ENCODE measurements at regions not wholly inside any gene's neighbourhood (a gene's known extent, or its start where the extent isn't known, plus 50 kb on each side); places are given as distances from the start of the nearest gene placed in this dataset.

DNA sequence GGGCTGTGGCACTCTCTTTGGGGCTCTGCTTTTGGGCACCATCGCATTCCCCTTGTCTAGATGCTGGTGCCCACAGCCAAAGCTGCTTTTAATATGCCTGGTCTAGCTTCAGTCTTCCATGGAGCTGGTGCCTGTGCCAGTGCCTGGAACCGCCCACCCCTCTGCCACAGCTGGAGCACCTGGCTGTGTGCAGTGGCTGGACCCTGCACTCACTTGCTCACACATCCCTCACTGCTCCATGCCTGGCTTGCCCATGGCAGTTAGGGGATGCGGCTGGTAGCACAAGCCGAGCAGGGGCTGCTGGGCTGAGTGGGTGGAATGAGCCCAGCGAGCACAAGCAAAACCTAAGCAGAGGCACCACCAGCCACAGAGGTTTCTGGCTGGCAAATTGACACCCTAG, 1145.9 kb upstream of the LRRTM3 start:
- Mint-ChIP-seq H3K4me3 (no peak overlapping the region), H3K4me1 (no peaks in the 10 kb centered on the region), H3K9me3 (peaks cover 3% of the 10 kb centered on the region; the same call in 2 of the 3 replicates), H3K27me3 (ENCODE audit: insufficient read depth, low read depth, poor library complexity) (no peaks in the 10 kb centered on the region), H3K36me3 (ENCODE audit: low read depth) (no peaks in the 10 kb centered on the region; the same call in 2 of the 3 replicates), H3K27ac (no peak overlapping the region)
- TF ChIP-seq NANOG (IDR thresholded peaks at IDR 0.05; ENCODE audit: borderline replicate concordance) (no peak), EZH2phosphoT487 (IDR thresholded peaks at IDR 0.05; ENCODE audit: unreplicated experiment) (no peak), CREB1 (CRISPR knock-in tag; IDR thresholded peaks at IDR 0.05; ENCODE audit: low read depth) (no peak)
- TF ChIP-seq, protein P1, sequence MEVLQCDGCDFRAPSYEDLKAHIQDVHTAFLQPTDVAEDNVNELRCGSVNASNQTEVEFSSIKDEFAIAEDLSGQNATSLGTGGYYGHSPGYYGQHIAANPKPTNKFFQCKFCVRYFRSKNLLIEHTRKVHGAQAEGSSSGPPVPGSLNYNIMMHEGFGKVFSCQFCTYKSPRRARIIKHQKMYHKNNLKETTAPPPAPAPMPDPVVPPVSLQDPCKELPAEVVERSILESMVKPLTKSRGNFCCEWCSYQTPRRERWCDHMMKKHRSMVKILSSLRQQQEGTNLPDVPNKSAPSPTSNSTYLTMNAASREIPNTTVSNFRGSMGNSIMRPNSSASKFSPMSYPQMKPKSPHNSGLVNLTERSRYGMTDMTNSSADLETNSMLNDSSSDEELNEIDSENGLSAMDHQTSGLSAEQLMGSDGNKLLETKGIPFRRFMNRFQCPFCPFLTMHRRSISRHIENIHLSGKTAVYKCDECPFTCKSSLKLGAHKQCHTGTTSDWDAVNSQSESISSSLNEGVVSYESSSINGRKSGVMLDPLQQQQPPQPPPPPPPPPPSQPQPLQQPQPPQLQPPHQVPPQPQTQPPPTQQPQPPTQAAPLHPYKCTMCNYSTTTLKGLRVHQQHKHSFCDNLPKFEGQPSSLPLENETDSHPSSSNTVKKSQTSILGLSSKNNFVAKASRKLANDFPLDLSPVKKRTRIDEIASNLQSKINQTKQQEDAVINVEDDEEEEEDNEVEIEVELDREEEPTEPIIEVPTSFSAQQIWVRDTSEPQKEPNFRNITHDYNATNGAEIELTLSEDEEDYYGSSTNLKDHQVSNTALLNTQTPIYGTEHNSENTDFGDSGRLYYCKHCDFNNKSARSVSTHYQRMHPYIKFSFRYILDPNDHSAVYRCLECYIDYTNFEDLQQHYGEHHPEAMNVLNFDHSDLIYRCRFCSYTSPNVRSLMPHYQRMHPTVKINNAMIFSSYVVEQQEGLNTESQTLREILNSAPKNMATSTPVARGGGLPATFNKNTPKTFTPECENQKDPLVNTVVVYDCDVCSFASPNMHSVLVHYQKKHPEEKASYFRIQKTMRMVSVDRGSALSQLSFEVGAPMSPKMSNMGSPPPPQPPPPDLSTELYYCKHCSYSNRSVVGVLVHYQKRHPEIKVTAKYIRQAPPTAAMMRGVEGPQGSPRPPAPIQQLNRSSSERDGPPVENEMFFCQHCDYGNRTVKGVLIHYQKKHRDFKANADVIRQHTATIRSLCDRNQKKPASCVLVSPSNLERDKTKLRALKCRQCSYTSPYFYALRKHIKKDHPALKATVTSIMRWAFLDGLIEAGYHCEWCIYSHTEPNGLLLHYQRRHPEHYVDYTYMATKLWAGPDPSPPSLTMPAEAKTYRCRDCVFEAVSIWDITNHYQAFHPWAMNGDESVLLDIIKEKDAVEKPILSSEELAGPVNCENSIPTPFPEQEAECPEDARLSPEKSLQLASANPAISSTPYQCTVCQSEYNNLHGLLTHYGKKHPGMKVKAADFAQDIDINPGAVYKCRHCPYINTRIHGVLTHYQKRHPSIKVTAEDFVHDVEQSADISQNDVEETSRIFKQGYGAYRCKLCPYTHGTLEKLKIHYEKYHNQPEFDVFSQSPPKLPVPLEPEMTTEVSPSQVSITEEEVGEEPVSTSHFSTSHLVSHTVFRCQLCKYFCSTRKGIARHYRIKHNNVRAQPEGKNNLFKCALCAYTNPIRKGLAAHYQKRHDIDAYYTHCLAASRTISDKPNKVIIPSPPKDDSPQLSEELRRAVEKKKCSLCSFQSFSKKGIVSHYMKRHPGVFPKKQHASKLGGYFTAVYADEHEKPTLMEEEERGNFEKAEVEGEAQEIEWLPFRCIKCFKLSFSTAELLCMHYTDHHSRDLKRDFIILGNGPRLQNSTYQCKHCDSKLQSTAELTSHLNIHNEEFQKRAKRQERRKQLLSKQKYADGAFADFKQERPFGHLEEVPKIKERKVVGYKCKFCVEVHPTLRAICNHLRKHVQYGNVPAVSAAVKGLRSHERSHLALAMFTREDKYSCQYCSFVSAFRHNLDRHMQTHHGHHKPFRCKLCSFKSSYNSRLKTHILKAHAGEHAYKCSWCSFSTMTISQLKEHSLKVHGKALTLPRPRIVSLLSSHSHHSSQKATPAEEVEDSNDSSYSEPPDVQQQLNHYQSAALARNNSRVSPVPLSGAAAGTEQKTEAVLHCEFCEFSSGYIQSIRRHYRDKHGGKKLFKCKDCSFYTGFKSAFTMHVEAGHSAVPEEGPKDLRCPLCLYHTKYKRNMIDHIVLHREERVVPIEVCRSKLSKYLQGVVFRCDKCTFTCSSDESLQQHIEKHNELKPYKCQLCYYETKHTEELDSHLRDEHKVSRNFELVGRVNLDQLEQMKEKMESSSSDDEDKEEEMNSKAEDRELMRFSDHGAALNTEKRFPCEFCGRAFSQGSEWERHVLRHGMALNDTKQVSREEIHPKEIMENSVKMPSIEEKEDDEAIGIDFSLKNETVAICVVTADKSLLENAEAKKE (CRISPR knock-in tag; IDR thresholded peaks at IDR 0.05) = no peak
- TF ChIP-seq, protein P2, sequence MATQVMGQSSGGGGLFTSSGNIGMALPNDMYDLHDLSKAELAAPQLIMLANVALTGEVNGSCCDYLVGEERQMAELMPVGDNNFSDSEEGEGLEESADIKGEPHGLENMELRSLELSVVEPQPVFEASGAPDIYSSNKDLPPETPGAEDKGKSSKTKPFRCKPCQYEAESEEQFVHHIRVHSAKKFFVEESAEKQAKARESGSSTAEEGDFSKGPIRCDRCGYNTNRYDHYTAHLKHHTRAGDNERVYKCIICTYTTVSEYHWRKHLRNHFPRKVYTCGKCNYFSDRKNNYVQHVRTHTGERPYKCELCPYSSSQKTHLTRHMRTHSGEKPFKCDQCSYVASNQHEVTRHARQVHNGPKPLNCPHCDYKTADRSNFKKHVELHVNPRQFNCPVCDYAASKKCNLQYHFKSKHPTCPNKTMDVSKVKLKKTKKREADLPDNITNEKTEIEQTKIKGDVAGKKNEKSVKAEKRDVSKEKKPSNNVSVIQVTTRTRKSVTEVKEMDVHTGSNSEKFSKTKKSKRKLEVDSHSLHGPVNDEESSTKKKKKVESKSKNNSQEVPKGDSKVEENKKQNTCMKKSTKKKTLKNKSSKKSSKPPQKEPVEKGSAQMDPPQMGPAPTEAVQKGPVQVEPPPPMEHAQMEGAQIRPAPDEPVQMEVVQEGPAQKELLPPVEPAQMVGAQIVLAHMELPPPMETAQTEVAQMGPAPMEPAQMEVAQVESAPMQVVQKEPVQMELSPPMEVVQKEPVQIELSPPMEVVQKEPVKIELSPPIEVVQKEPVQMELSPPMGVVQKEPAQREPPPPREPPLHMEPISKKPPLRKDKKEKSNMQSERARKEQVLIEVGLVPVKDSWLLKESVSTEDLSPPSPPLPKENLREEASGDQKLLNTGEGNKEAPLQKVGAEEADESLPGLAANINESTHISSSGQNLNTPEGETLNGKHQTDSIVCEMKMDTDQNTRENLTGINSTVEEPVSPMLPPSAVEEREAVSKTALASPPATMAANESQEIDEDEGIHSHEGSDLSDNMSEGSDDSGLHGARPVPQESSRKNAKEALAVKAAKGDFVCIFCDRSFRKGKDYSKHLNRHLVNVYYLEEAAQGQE (IDR thresholded peaks at IDR 0.05; ENCODE audit: unreplicated experiment) = no peak
- TF ChIP-seq, protein P3, sequence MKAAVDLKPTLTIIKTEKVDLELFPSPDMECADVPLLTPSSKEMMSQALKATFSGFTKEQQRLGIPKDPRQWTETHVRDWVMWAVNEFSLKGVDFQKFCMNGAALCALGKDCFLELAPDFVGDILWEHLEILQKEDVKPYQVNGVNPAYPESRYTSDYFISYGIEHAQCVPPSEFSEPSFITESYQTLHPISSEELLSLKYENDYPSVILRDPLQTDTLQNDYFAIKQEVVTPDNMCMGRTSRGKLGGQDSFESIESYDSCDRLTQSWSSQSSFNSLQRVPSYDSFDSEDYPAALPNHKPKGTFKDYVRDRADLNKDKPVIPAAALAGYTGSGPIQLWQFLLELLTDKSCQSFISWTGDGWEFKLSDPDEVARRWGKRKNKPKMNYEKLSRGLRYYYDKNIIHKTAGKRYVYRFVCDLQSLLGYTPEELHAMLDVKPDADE (IDR thresholded peaks at IDR 0.05) = no peak
- TF ChIP-seq, protein P4, sequence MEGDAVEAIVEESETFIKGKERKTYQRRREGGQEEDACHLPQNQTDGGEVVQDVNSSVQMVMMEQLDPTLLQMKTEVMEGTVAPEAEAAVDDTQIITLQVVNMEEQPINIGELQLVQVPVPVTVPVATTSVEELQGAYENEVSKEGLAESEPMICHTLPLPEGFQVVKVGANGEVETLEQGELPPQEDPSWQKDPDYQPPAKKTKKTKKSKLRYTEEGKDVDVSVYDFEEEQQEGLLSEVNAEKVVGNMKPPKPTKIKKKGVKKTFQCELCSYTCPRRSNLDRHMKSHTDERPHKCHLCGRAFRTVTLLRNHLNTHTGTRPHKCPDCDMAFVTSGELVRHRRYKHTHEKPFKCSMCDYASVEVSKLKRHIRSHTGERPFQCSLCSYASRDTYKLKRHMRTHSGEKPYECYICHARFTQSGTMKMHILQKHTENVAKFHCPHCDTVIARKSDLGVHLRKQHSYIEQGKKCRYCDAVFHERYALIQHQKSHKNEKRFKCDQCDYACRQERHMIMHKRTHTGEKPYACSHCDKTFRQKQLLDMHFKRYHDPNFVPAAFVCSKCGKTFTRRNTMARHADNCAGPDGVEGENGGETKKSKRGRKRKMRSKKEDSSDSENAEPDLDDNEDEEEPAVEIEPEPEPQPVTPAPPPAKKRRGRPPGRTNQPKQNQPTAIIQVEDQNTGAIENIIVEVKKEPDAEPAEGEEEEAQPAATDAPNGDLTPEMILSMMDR (conservative IDR thresholded peaks at IDR 0.05; ENCODE audit: low read depth in 2 of 2) = no peak
- Histone ChIP-seq H3F3A (replicated peaks; ENCODE audit: low read depth) (no peaks in the 10 kb centered on the region), H3K4me1 (ENCODE audit: insufficient read depth) (no peaks in the 10 kb centered on the region), H3K27ac (ENCODE audit: low read depth) (no peak overlapping the region), H3K79me2 (replicated peaks; ENCODE audit: insufficient read depth) (no peaks in the 10 kb centered on the region), H3K36me3 (ENCODE audit: insufficient read depth) (no peaks in the 10 kb centered on the region), H3K27me3 (ENCODE audit: insufficient read depth) (no peaks in the 10 kb centered on the region), H4K20me1 (replicated peaks; ENCODE audit: insufficient read depth) (no peaks in the 10 kb centered on the region), H3K4me2 (no peak overlapping the region), H2AFZ (no peak overlapping the region), H3K4me3 (no peak overlapping the region), H3K9me2 (ENCODE audit: insufficient read depth) (0 out of 2 replicates have a peak, but pooled peaks cover 5% of the 10 kb centered on the region)
- DNase-seq (ENCODE audit: low spot score) = no peak
- ATAC-seq = no peak
